ENCODE measurements at regions not wholly inside any gene's neighbourhood (a gene's known extent, or its start where the extent isn't known, plus 50 kb on each side); places are given as distances from the start of the nearest gene placed in this dataset.

DNA sequence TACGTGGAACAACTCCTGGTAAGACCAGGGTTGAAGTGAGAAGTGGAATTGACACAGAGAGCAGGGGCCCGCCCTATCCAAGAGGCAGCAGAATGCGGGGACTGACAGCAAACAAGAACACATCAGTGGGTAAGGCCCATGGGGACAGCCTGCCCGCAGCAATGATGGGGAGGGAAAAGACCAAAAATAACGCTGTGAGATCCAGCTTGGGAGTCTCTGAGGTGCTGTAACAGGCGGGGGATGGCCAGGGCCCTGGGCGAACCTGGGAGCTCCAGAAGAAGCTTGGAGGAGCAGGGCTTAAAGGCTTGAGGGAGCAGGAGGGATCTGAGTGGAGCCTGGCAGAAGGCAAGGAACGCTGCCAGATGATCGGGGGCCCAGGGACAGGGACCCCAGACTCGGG, 173.4 kb downstream of the TMEM200C start:
- TF ChIP-seq, protein P1, sequence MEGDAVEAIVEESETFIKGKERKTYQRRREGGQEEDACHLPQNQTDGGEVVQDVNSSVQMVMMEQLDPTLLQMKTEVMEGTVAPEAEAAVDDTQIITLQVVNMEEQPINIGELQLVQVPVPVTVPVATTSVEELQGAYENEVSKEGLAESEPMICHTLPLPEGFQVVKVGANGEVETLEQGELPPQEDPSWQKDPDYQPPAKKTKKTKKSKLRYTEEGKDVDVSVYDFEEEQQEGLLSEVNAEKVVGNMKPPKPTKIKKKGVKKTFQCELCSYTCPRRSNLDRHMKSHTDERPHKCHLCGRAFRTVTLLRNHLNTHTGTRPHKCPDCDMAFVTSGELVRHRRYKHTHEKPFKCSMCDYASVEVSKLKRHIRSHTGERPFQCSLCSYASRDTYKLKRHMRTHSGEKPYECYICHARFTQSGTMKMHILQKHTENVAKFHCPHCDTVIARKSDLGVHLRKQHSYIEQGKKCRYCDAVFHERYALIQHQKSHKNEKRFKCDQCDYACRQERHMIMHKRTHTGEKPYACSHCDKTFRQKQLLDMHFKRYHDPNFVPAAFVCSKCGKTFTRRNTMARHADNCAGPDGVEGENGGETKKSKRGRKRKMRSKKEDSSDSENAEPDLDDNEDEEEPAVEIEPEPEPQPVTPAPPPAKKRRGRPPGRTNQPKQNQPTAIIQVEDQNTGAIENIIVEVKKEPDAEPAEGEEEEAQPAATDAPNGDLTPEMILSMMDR (IDR thresholded peaks at IDR 0.05): no peak
- TF ChIP-seq EP300 (IDR thresholded peaks at IDR 0.05) (no peak), POLR2A (IDR thresholded peaks at IDR 0.05) (no peak)

All from ovary (tissue), 3 donors.